ELF-1 (cell line): ENCODE measurements at regions not wholly inside any gene's neighbourhood (a gene's known extent, or its start where the extent isn't known, plus 50 kb on each side); places are given as distances from the start of the nearest gene placed in this dataset.

Experiments used
- DNase-seq: peaks from one replicate; pipeline ENCODE4 v3.0.0-alpha.2; 2016; ENCODE audit warnings: low read depth, low spot score

DNA sequence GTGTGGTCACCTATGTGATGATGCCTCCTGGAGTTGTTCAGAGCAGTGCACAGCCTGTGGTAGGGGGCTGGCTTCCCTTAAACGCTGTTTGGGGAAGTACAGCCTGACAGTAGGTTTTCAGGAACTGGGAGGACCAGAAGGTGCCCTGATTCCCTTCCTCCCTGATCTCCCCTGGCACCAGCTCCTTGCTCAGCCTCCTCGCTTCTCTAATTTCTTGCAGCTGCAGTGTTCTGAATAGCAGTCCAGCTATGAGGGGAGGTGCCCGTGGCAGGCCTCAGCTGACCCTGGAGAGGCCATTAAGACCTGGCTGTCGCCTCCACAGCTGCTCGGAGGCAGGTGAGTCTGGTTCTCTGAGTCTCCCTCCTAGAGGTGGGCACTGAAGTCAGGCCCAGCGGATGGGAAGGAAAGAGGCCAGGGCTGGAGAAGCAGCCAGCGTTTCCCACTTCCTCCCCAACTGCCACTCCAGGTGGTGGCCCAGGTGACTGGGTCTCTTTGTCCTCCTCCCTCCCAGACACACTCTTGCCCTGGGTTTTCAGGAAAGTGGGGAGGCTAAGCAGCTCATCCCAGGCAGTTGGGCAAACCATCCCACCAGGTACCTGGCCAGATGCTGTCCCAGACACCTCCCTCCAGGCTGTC lies 52.0 kb upstream of the RPL11 start:
- no peak for DNase-seq

DNA sequence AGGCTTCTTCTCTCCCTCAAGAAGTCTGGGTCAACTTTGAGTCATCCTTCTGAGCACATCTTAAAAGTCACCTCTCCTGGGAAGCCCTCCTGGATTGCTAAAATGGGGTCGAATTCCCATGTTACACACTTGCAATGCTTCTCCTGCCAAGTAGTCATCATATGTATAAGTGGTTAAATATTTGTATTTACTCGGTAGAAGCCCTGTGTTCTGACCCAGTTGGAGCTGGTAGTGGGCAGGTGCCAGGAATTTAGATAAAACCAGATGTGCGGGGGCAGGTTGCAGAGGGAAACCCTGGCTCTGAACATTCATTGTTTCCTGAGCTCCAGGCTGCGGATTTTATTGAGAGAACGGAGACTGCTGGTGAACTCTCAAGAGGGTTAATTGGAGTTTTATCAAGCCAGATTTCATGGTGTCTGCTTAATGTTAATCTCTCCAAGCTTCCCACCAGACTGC lies 52.8 kb upstream of the RPL11 start:
- no peak for DNase-seq

GRCh38 chr1:23638188-23638619 lies 53.4 kb upstream of the RPL11 start:
- DNase-seq, result no peak

DNA sequence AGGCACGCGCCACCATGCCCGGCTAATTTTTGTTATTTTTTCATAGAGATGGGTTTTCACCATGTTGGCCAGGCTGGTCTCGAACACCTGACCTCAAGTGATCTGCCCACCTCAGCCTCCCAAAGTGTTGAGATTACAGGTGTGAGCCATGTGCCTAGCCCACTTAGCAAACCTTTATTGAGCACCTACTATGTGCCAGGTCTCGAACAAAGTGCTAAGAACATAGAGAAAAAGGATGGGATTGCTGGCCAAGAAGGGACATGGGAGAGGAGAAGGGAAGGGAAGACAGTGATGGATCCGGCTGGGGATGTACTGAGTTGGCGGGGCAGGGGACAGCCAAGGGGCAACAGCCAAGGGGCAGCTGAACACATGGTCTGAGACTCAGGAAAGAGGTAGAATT lies 55.6 kb upstream of the RPL11 start:
- DNase-seq, result no peak

- peak; percentile 76 for DNase-seq
These were observed 56.6 kb upstream of the RPL11 start for GRCh38 chr1:23634840-23635651.

DNA sequence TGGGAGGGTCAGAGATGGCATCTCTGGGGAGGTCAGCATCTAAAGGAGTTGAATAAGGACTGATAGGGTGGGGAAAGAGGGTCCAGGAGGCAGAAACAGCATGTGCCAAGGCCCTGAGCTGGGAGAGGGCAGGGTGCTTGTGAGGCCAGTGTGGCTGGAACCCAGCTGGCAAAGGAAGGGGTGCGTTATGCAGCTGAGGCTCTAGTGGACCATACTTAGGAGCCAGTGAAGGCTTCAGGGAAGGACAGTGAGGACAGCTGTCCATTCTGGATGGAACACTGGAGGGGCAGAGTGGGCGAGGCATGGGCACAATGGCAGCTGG lies 57.1 kb upstream of the RPL11 start:
- no peak for DNase-seq

DNA sequence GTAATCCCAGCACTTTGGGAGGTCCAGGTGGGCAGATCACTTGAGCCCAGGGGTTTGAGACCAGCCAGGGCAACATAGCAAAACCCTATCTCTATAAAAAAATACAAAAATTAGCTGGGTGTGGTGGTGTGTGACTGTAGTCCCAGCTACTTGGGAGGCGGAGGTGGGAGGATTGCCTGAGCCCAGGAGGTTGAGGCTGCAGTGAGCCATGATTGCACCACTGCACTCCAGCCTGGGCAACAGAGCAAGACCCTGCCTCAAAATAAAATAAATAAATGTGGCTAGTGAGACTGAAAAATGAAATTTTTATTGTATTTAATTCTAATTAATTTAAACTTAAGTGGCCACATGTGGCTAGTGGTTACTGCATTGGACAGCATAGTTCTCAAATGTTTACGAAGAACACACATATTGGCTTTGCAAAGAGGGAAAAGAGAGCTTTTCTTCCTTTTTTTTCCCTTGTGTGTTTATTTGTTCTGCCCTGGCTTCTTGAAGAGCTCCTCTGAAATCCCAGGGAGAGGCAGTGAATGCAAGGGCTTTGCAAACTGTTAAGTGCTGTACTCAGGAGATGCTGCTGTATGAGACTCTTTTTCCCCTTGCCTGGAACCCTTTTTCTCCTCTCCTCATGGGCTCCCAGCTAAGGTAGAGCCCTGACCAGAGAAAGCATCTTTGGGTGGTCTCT lies 59.0 kb upstream of the RPL11 start:
- no peak for DNase-seq

GRCh38 chr1:23629708-23630290 lies 61.8 kb upstream of the RPL11 start:
- DNase-seq, result no peak

- no peak for DNase-seq
These were observed 62.6 kb upstream of the RPL11 start for GRCh38 chr1:23628951-23629387.

DNA sequence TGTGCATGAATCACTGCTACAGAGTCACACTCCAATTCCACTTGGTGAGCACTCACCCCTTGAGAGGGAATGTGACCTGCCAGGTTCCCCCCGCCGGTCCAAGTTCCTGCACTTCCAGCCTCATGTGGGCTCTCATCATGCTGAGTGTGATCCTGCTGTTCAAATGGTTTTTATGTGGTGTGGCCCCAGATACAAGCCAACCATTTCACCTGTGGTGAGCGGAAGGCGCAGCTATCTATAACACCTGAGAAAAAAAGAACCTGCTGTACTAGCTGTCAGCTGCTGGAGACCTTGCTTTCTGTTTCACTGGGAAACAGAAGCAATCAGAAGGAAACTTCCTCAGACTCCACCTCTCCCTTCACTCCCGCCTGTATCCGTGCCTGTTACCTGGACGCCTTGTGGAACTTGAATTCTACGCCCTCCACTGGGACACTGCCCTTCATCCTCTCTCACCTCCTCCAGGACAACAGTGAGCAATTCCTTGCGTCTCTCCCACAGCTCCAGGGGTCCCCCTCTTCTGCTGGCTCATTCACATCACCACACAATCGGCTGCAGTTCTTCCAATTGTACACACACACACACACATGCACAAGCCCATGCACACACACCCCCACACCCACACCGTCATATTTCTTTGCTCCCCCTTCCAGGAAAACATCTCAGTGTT lies 64.4 kb upstream of the RPL11 start:
- no peak for DNase-seq

- DNase-seq, result no peak
These were observed 65.6 kb upstream of the RPL11 start for GRCh38 chr1:23625929-23626535.

GRCh38 chr1:23625459-23625858 lies 66.1 kb upstream of the RPL11 start:
- no peak for DNase-seq

DNA sequence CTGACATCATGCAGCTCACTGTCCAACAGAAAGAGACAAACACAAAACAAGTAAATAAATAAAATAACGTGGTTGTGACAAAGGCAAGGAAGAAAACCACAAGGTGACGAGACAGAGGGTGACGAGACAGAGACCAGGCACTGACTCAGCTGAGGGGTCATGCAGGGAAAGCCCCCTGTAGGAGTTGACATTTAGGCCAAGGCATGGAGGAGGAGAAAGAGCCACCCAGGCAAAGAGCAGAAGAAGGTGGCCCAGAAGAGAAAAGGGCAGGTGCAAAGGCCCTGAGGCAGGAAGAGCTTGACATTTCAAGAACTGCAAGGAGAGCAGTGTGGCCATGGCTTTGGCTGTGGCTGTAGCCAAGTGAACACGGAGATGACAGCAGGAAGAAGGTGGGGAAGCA lies 65.1 kb upstream of the ID3 start:
- DNase-seq, result no peak

GRCh38 chr1:23622284-23622683 lies 63.0 kb upstream of the ID3 start:
- no peak for DNase-seq

DNA sequence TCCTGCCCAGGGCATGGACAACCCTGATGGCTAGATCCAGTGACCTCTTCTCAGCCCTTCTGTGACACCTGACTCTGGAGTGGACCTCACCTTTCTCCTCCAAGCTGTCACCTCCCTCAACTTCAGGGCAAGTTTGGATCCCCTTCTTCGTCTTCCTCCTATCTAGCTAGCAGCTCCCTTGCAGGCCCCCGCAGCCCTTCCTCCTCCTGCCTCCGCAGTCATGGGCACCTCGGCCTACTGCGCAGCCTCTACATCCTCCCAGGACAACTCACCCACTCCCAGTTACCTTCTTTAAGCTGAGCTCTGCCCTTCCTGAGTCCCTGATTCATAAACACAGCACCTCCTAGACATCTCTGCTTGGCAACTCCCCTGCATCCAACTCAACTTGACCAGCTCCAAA lies 61.3 kb upstream of the ID3 start:
- no peak for DNase-seq

GRCh38 chr1:23619299-23620188 lies 60.2 kb upstream of the ID3 start:
- DNase-seq, result peak; percentile 72

DNA sequence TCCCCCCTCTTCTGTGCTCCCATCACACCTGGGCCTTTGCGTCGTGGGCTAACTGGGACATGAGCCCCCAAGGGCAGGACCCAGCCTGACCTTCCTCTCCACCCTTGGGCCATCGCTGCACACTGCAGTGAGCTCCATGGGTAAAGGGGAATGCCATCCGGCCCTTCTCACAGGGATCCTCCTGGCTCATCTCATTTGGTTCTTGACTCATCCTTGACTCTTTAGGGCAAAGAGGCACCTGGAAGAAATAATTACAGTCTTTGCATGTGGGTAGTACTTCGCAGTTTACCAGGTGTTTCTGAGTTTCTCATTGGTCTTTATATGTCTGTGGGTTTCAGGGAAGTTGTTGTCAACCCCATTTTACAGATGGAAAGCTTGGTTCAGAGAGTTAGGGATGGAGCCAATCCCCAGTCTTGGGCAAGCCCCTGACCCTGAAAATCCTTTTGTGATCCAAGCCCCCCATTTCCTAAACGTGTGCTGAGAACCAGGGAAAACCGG lies 59.3 kb upstream of the ID3 start:
- DNase-seq, result no peak

DNA sequence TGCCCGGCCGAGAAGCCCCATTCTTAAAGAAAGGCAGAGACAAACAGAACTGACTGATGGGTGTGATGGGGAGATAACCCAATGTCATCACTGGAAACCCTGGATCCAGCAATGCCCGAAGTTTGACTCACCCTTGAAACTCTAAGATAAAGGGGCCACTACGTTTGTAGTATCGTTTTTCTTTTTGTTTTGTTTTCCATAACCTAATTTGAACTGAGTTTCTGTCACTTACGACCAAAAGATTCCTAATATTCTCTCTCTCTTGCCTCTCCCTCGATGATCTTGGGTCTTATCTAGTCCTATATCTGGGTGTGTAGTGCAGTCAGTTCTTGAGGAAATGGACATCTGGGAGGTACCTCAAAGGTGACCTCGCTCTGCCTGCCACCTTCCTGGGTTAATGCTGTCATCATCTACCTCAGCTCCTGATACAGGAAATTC lies 57.8 kb upstream of the ID3 start:
- no peak for DNase-seq

- DNase-seq, result no peak
These were observed 57.1 kb upstream of the ID3 start for GRCh38 chr1:23616292-23616824.

DNA sequence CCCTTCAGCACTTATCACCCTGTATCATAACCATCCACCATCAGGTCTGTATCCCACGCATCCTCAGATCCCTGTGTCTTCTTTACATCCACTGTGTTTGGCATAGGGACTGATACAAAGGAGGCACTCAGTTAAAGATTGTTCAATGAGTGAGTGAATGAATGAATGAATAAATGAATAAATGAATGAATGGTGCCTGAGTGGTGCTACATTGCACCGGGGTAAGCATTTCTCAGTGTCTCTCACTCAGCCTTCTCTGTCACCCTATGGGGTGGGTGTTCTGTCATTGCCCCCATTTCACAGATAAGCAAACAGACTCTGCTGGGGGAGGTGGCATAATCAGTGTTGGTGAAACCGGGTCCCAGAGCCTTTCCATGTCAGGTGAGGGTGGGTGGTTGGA lies 56.6 kb upstream of the ID3 start:
- no peak for DNase-seq
